Heart left ventricle (tissue), 16 donors: ENCODE measurements at regions not wholly inside any gene's neighbourhood (a gene's known extent, or its start where the extent isn't known, plus 50 kb on each side); places are given as distances from the start of the nearest gene placed in this dataset.

Experiments used
- ATAC-seq, 4 donors: fragments of 200-7000 bp; cut with Tn5 transposase; one replicate each; pipeline ENCODE4 v1.9.1; 2020 to 2022; ENCODE audit warnings: moderate library complexity in 4 of 4, mild to moderate bottlenecking in 3 of 4, moderate number of reproducible peaks in 1 of 4
- DNase-seq, 5 donors: peaks; one replicate each; pipeline ENCODE4 v3.0.0-alpha.2; 2020
- H3K27ac ChIP-seq, 12 donors: fragments of 200-600 bp; sonication (generic) in 4 of 12; one replicate each; pipeline versions ENCODE4 v1.5.0 to v1.8.0; 2016 to 2022; ENCODE audit warnings: mild to moderate bottlenecking in 2 of 12
- H3K27me3 ChIP-seq, 9 donors: fragments of 200-600 bp; sonication (generic) in 2 of 9; one replicate each; pipeline versions ENCODE4 v1.5.1 to v1.8.0; 2016 to 2022; ENCODE audit warnings: mild to moderate bottlenecking in 3 of 9
- H3K36me3 ChIP-seq, 9 donors: fragments of 200-600 bp; sonication (generic) in 2 of 9; one replicate each; pipeline versions ENCODE4 v1.5.0 to v1.8.0; 2018 to 2022; ENCODE audit warnings: mild to moderate bottlenecking in 2 of 9
- H3K4me1 ChIP-seq, 12 donors: fragments of 200-600 bp; sonication (generic) in 4 of 12; one replicate each; pipeline versions ENCODE4 v1.5.0 to v1.8.0; 2016 to 2022; ENCODE audit warnings: mild to moderate bottlenecking in 3 of 12
- H3K4me3 ChIP-seq, 12 donors: fragments of 200-600 bp; sonication (generic) in 4 of 12; one replicate each; pipeline versions ENCODE4 v1.5.0 to v1.8.0; 2017 to 2022; ENCODE audit warnings: mild to moderate bottlenecking in 9 of 12, moderate library complexity in 4 of 12
- H3K9me3 ChIP-seq, 12 donors: fragments of 200-600 bp; sonication (generic) in 4 of 12; one replicate each; pipeline versions ENCODE4 v1.5.0 to v1.8.0; 2016 to 2022; ENCODE audit warnings: mild to moderate bottlenecking in 1 of 12
- POLR2A ChIP-seq, 2 donors: fragments of 450-650 bp; IDR thresholded peaks; one replicate each; pipeline ENCODE4 v1.6.1; 2017; ENCODE audit warnings: antibody characterized with exemption in 2 of 2, mild to moderate bottlenecking in 2 of 2, moderate library complexity in 2 of 2
- WGBS, 4 donors: extraction: QIAGEN DNeasy Blood & Tissue Kit in 2 of 4; methylation state at CpG; one replicate each; pipeline versions ENCODE4 v1.1.5 to v1.1.7; 2013 to 2018; 5-methylcytosine and 5-hydroxymethylcytosine counted together
- intact Hi-C, 10 donors: fragments of 100-400 bp; cut with DNase I; formaldehyde crosslinking; loops; one replicate each; pipeline versions ENCODE4 v1.11.1 to v1.14.2; 2022
- TF ChIP-seq, protein P1 (sequence below), 12 donors: fragments of 200-600 bp; sonication (generic) in 4 of 12; IDR thresholded peaks; one replicate each; pipeline versions ENCODE4 v1.5.0 to v1.8.0; 2018 to 2022; ENCODE audit warnings: antibody characterized with exemption in 12 of 12, mild to moderate bottlenecking in 5 of 12
- donor health status: ischemic (EF 13 %, LVEDD 7.1; RV severe dilation, severe dysfunction).
- donor health status: healthy with polysubstance abuse.
- donor health status: DM: no; HTN: yes; CAD: no.
- donor health status: DM: no; HTN: no; CAD: no.
- donor health status: ischemic (EF 25% LVEDD 6.9; RV normal size, moderate dysfunction).
- donor health status: ischemic (EF 25% LVEDD 5.7; RV mildly dilated, moderate dysfunction).
- donor health status: healthy.
- donor health status: DM: yes; HTN: yes; CAD: no.
- donor health status: ischemic (EF 35%, LVEDD 5.7; RV mildly dilated, moderate dysfunction).
- donor health status: nonischemic (EF 11% LVEDD 7.7; RV severe dilation, severe dysfunction).
- donor health status: DM: yes; HTN: yes; CAD: no.
- donor health status: PGD.
- donor health status: ischemic (EF 29% LVEDD 5.4; RV normal size, mild dysfunction).
- donor health status: nonischemic (EF 23%, LVEDD 6.1; RV moderate dilation, normal function).

DNA sequence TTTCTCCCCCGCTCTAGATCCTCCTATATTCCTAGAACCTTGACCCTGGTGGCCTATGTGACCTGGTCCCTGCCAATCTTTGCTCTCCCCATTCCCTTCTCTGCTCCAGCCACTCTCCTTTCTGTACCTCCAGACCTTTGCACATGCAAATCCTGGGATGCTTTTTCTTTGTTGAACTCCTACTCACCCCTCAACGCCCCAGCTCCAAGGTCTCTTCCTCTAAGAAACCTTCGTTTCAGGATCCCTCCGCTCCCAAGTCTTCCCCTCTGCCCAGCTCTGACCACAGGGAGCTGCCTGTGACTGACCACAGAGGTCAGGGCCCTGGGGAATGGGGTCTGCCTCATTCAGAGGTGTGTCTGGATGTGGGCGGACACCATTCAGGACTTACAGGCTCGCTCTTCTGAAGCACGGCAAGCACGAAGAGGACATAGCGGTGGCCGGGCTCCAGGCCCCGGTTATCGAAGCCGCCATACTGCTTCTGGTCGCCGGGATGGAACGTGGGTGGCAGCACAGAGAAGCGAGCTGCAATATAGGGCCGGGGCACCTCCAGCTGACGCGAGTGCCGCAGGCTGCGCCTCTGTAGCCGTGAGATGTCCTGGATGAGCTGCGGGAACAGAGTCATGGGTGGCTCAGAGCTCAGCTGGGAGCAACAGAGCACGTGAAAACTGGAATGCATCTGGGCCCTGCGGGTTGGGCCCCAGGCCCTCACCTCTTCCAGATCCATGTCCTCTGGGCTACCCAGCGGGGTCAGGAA is 120.9 kb downstream of the PTPRS start:
- Histone ChIP-seq H3K27ac (no peak overlapping the region), H3K36me3 (peaks cover 0 to 81% (median 57%) of the 10 kb centered on the region in 9 donors), H3K27me3 (no peaks in the 10 kb centered on the region), H3K9me3 (no peaks in the 10 kb centered on the region), H3K4me3 (no peak overlapping the region), H3K4me1 (no peaks in the 10 kb centered on the region)
- ATAC-seq (no peak), DNase-seq (no peak)
- intact Hi-C loops = no loop called here
- TF ChIP-seq, protein P1, sequence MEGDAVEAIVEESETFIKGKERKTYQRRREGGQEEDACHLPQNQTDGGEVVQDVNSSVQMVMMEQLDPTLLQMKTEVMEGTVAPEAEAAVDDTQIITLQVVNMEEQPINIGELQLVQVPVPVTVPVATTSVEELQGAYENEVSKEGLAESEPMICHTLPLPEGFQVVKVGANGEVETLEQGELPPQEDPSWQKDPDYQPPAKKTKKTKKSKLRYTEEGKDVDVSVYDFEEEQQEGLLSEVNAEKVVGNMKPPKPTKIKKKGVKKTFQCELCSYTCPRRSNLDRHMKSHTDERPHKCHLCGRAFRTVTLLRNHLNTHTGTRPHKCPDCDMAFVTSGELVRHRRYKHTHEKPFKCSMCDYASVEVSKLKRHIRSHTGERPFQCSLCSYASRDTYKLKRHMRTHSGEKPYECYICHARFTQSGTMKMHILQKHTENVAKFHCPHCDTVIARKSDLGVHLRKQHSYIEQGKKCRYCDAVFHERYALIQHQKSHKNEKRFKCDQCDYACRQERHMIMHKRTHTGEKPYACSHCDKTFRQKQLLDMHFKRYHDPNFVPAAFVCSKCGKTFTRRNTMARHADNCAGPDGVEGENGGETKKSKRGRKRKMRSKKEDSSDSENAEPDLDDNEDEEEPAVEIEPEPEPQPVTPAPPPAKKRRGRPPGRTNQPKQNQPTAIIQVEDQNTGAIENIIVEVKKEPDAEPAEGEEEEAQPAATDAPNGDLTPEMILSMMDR (IDR thresholded peaks at IDR 0.05) = no peak
- no peak for TF ChIP-seq POLR2A (IDR thresholded peaks at IDR 0.05)
- 93 to 98% (median 96%) methylated on average over 24 to 27 of the region's 27 CpGs for WGBS, 4 donors

DNA sequence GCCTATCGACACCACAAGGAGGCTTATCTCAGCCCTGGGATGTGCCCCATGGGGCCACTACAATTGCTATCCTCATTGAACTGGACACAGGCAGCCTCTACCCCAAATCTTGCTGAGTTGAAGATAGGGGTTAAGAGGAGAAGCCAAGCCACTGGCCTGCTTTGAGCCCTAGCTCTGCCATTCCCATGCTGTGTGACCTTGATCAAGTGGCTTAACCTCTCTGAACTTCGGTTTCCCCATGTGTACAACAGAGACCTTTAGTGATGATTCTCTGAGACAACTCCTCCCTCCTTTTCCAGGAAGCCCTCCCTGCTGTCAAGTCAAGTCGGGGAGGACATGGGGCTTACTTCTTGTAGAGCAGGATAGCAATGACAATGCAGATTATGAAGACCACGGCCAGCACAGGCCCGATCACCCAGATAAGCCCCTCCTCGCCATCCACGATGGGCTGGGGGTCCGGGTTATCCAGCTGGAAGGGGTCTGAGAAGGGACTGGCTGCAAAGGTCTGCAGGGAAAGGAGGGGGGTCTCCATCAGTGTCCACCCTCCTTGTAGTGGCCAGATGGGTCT is 121.6 kb downstream of the PTPRS start:
- Histone ChIP-seq H3K9me3 (no peaks in the 10 kb centered on the region), H3K27ac (no peak overlapping the region), H3K36me3 (peaks cover 0 to 88% (median 64%) of the 10 kb centered on the region in 9 donors), H3K4me3 (no peak overlapping the region), H3K4me1 (no peaks in the 10 kb centered on the region), H3K27me3 (no peaks in the 10 kb centered on the region)
- ATAC-seq (no peak), DNase-seq (no peak)
- intact Hi-C loops = no loop called here
- TF ChIP-seq, protein P1 (IDR thresholded peaks at IDR 0.05) = no peak
- WGBS, 4 donors = 88 to 93% (median 90%) methylated on average over 7 to 8 of the region's 8 CpGs

DNA sequence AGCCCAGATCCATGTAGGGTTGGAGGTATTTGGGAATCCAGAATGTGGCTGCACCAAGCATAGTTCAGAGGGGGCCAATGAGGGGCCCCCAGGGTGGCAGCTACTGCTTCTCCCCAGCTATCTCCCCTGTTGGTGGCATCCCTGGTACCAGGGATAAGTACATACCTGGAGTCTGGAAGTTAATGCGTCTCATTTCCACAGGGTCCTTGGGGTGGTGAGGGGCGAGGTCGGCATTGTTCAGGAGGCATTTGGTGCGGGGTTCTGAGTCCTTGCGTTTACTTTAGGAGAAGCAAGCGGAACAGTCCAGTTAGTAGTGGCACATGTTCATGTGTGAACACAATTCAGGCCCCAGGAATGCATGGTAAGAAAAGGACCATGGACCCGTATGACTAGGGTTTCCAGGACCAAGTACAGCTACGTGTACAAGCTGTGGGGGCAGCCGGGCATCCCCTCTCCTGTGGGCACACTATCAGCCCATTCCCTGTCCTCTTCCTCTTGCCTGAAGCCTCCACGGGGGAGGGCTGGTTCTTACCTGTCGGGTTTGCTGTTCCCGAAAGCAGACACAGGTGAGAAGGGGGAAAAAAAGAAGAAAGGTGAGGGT is 122.3 kb downstream of the PTPRS start:
- Histone ChIP-seq H3K27ac (no peak overlapping the region), H3K9me3 (no peaks in the 10 kb centered on the region), H3K36me3 (peaks cover 0 to 95% (median 68%) of the 10 kb centered on the region in 9 donors), H3K4me3 (no peak overlapping the region), H3K4me1 (no peaks in the 10 kb centered on the region), H3K27me3 (no peaks in the 10 kb centered on the region)
- no peak for TF ChIP-seq POLR2A (IDR thresholded peaks at IDR 0.05)
- TF ChIP-seq, protein P1 (IDR thresholded peaks at IDR 0.05) = no peak
- intact Hi-C loops = no loop called here
- DNase-seq = no peak
- ATAC-seq = no peak
- WGBS, 4 donors = 91 to 94% (median 91%) methylated on average over 12 of the region's 12 CpGs

DNA sequence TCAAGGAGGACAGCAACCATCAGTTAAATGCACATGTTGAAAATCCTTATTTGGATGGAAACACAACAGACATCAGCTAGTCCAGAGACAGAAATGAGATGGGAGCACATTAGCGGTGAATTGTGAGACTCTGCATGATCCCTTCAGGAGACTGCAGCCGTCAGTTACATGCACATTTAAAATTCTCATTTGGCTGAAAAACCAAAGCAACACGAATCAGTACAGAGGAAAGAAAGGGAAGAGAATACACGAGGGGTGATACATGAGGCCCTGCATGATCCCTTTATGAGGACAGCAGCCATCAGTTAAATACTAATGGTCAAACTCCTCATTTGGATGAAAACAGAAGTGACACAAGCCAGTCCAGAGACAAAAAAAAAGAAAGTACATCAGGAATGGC is 123.4 kb downstream of the PTPRS start:
- Histone ChIP-seq H3K9me3 (no peaks in the 10 kb centered on the region), H3K4me3 (no peak overlapping the region), H3K27me3 (no peaks in the 10 kb centered on the region), H3K4me1 (no peaks in the 10 kb centered on the region), H3K36me3 (peaks cover 0 to 96% (median 68%) of the 10 kb centered on the region in 9 donors), H3K27ac (no peak overlapping the region)
- ATAC-seq (no peak), DNase-seq (no peak)
- intact Hi-C loops = no loop called here
- WGBS, 4 donors = 89 to 96% (median 94%) methylated on average over 4 of the region's 4 CpGs
- TF ChIP-seq POLR2A (IDR thresholded peaks at IDR 0.05) = no peak
- TF ChIP-seq, protein P1 (IDR thresholded peaks at IDR 0.05) = no peak
